ENCODE measurements at regions not wholly inside any gene's neighbourhood (a gene's known extent, or its start where the extent isn't known, plus 50 kb on each side); places are given as distances from the start of the nearest gene placed in this dataset.
"Not testable (repeated sequence)": the region's sequence is repeated elsewhere in the genome, so short reads cannot be mapped to it uniquely, and the experiment has no call there.

DNA sequence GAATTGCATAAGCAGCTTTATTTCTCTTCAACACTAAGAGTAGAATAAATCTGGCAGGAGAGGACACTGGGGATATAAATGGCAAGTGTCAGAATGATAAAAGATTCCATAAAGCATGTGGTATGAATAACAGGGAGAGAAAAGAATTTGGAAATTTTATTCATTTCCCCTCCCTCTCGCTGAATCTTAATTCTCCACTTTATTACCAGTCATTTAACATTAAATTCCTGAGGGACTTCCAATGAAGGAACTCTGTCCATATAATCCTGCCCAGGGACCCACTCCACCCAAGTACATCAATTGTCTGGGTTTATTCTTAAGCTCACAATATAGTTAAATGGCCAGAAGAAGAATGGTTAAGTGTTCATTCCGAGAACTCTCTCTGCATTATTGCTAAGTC lies 197.7 kb upstream of the MGAT5 start:
- intact Hi-C loops (cut with DNase I), result no loop called here
- WGBS (ENCODE audit: insufficient coverage, low coverage, low lambda C conversion rate, missing lambda C conversion rate), result 69% methylated on average over 2 of the region's 2 CpGs
- ATAC-seq (no peak), DNase-seq (no peak)
- Histone ChIP-seq H3K4me1 (no peaks in the 10 kb centered on the region), H3K4me3 (no peak overlapping the region), H3K27me3 (no peaks in the 10 kb centered on the region), H3K27ac (no peak overlapping the region), H3K9me3 (no peaks in the 10 kb centered on the region), H3K36me3 (no peaks in the 10 kb centered on the region)
- TF ChIP-seq POLR2A (IDR thresholded peaks at IDR 0.05), result no peak
- TF ChIP-seq, protein P1, sequence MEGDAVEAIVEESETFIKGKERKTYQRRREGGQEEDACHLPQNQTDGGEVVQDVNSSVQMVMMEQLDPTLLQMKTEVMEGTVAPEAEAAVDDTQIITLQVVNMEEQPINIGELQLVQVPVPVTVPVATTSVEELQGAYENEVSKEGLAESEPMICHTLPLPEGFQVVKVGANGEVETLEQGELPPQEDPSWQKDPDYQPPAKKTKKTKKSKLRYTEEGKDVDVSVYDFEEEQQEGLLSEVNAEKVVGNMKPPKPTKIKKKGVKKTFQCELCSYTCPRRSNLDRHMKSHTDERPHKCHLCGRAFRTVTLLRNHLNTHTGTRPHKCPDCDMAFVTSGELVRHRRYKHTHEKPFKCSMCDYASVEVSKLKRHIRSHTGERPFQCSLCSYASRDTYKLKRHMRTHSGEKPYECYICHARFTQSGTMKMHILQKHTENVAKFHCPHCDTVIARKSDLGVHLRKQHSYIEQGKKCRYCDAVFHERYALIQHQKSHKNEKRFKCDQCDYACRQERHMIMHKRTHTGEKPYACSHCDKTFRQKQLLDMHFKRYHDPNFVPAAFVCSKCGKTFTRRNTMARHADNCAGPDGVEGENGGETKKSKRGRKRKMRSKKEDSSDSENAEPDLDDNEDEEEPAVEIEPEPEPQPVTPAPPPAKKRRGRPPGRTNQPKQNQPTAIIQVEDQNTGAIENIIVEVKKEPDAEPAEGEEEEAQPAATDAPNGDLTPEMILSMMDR (IDR thresholded peaks at IDR 0.05), result no peak

DNA sequence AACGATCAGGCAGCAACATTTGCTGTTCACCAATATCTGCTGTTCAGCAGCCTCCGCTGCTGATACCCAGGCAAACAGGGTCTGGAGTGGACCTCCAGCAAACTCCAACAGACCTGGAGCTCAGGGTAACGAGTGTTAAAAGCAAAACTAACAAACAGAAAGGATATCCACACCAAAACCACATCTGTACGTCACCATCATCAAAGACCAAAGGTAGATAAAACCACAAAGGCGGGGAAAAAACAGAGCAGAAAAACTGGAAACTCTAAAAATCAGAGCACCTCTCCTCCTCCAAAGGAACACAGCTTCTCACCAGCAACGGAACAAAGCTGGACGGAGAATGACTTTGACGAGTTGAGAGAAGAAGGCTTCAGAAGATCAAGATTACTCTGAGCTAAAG lies 192.8 kb upstream of the MGAT5 start:
- ATAC-seq; H3K36me3 ChIP-seq; H3K27ac ChIP-seq; H3K4me1 ChIP-seq; intact Hi-C loops (cut with DNase I); H3K9me3 ChIP-seq; DNase-seq; H3K4me3 ChIP-seq; H3K27me3 ChIP-seq: not testable (repeated sequence)
- WGBS (ENCODE audit: insufficient coverage, low coverage, low lambda C conversion rate, missing lambda C conversion rate), result 32% methylated on average over 6 of the region's 8 CpGs

- ATAC-seq; H3K27me3 ChIP-seq; intact Hi-C loops (cut with DNase I); H3K27ac ChIP-seq; H3K4me1 ChIP-seq; DNase-seq; H3K36me3 ChIP-seq; H3K4me3 ChIP-seq; H3K9me3 ChIP-seq: not testable (repeated sequence)
- 60% methylated on average over 2 of the region's 3 CpGs for WGBS (ENCODE audit: insufficient coverage, low coverage, low lambda C conversion rate, missing lambda C conversion rate)
Observed at GRCh38 chr2:134062235-134062634, 191.6 kb upstream of the MGAT5 start.

DNA sequence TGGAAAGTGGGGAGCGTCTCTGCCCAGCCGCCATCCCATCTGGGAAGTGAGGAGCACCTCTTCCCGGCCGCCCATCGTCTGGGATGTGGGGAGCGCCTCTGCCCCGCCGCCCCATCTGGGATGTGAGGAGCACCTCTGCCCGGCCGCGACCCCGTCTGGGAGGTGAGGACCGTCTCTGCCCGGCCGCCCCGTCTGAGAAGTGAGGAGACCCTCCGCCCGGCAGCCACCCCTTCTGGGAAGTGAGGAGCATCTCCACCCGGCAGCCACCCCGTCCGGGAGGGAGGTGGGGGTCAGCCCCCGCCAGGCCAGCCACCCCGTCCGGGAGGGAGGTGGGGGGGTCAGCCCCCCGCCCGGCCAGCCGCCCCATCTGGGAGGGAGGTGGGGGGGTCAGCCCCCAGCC lies 190.0 kb upstream of the MGAT5 start:
- H3K9me3 ChIP-seq; H3K27me3 ChIP-seq; H3K36me3 ChIP-seq; H3K4me3 ChIP-seq; DNase-seq; intact Hi-C loops (cut with DNase I); H3K27ac ChIP-seq; ATAC-seq; H3K4me1 ChIP-seq: not testable (repeated sequence)
- 79% methylated on average over 4 of the region's 27 CpGs for WGBS (ENCODE audit: insufficient coverage, low coverage, low lambda C conversion rate, missing lambda C conversion rate)

DNA sequence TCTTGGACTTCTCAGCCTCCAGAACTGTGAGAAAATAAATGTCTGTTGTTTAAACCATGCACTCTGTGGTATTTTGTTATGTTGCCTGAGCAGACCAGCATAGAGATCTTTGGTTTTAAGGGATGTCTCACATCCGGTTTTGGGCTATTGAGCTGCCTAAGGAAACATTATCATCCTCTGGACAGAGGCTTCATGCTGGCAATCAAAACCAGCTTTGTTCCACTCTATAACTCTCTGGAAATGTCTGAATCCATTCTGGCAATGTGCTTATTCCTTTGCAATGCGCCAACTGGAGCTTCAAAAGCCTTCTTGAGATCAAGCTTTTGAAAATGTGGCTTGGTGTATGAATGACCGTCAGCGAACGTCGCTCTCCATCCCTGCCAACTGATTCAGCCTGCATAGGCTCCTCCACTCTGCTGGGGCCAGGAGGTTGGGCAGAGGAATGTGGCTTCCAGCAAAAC lies 183.6 kb upstream of the MGAT5 start:
- no peak for TF ChIP-seq POLR2A (IDR thresholded peaks at IDR 0.05)
- TF ChIP-seq, protein P1 (IDR thresholded peaks at IDR 0.05), result no peak
- intact Hi-C loops (cut with DNase I), result no loop called here
- Histone ChIP-seq H3K36me3 (no peaks in the 10 kb centered on the region), H3K9me3 (no peaks in the 10 kb centered on the region), H3K4me3 (no peak overlapping the region), H3K27ac (no peak overlapping the region), H3K27me3 (no peaks in the 10 kb centered on the region), H3K4me1 (no peaks in the 10 kb centered on the region)
- ATAC-seq (no peak), DNase-seq (no peak)
- WGBS (ENCODE audit: insufficient coverage, low coverage, low lambda C conversion rate, missing lambda C conversion rate), result 82% methylated on average over 6 of the region's 6 CpGs

DNA sequence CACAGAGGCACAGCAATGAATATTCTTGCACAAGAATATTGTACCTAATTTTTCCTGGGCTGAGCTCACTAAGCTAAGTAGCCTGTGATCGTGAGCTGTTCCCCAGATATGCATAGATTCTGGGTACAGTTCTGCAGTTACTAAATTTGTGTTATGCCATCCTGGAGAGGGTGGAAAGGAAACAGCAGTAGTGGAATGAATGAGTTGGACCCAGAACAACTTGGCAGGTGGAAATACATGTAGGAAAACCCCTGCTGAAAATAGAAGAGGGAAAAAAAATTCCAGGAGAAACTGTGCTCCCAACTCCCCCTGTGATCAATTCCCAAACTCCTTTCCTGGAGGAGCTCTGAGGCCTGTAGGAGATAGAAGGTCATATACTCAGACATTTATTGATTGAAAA lies 181.5 kb upstream of the MGAT5 start:
- intact Hi-C loops (cut with DNase I), result no loop called here
- Histone ChIP-seq H3K4me1 (no peaks in the 10 kb centered on the region), H3K4me3 (no peak overlapping the region), H3K27ac (no peak overlapping the region), H3K27me3 (no peaks in the 10 kb centered on the region), H3K9me3 (no peaks in the 10 kb centered on the region), H3K36me3 (no peaks in the 10 kb centered on the region)
- no peak for DNase-seq
- no peak for TF ChIP-seq POLR2A (IDR thresholded peaks at IDR 0.05)
- TF ChIP-seq, protein P1 (IDR thresholded peaks at IDR 0.05), result no peak
- no peak for ATAC-seq
- WGBS (ENCODE audit: insufficient coverage, low coverage, low lambda C conversion rate, missing lambda C conversion rate), result 50% methylated on average over 1 of the region's 1 CpG

Measured in right lobe of liver (tissue), 6 donors.